Ascending aorta (tissue), 2 donors: ENCODE measurements at regions not wholly inside any gene's neighbourhood (a gene's known extent, or its start where the extent isn't known, plus 50 kb on each side); places are given as distances from the start of the nearest gene placed in this dataset.

Experiments
- DNase-seq, 2 donors: peaks; one replicate each; pipeline ENCODE4 v3.0.0-alpha.2; 2019; ENCODE audit warnings: low spot score in 2 of 2
- H3K27ac ChIP-seq, 2 donors: fragments of 200-600 bp; sonication (generic); one replicate each; pipeline ENCODE4 v1.5.1; 2016 to 2017; ENCODE audit warnings: mild to moderate bottlenecking in 1 of 2
- H3K27me3 ChIP-seq: fragments of 200-600 bp; sonication (generic); one replicate; pipeline ENCODE4 v1.5.1; 2017
- H3K36me3 ChIP-seq, 2 donors: fragments of 200-600 bp; sonication (generic); one replicate each; pipeline ENCODE4 v1.5.1; 2016
- H3K4me1 ChIP-seq, 2 donors: fragments of 200-600 bp; sonication (generic); one replicate each; pipeline ENCODE4 v1.5.1; 2016 to 2017; ENCODE audit warnings: mild to moderate bottlenecking in 1 of 2
- H3K4me3 ChIP-seq, 2 donors: fragments of 200-600 bp; sonication (generic); one replicate each; pipeline ENCODE4 v1.5.1; 2016 to 2017; ENCODE audit warnings: mild to moderate bottlenecking in 1 of 2
- H3K9me3 ChIP-seq, 2 donors: fragments of 200-600 bp; sonication (generic); one replicate each; pipeline ENCODE4 v1.5.1; 2016
- intact Hi-C: fragments of 100-400 bp; cut with DNase I; formaldehyde crosslinking; loops from one replicate; pipeline ENCODE4 v1.15.1; 2023
- TF ChIP-seq, protein P1 (sequence below), 3 experiments: fragments of 200-600 bp in 2 of 3; fragments of 450-650 bp in 1 of 3; sonication (generic) in 2 of 3; IDR thresholded peaks; one replicate each; pipeline ENCODE4 v1.5.1; 2016 to 2019; ENCODE audit warnings: antibody characterized with exemption in 3 of 3, mild to moderate bottlenecking in 1 of 3, moderate library complexity in 1 of 3

DNA sequence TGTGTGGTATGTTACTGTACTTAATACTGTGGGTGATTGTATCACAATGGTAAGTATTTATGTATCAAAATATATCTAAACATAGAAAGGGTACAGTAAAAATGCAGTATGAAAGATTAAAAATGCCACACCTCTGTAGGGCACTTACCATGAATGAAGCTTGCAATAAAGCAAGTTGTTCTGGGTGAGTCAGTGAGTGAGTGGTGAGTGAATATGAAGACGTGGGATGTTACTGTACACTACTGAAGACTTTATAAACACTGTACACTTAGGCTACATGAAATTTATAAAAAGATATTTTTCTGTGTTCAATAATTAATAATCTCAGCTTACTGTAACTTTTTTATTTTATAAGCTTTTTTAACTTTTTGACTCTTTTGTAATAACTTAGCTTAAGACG, 1162.4 kb upstream of the NRXN1 start:
- Histone ChIP-seq H3K4me1 (no peaks in the 10 kb centered on the region), H3K27me3 (no peaks in the 10 kb centered on the region), H3K36me3 (no peaks in the 10 kb centered on the region), H3K27ac (no peak overlapping the region), H3K9me3 (no peaks in the 10 kb centered on the region), H3K4me3 (no peak overlapping the region)
- intact Hi-C loops, result no loop called here
- no peak for DNase-seq
- TF ChIP-seq, protein P1, sequence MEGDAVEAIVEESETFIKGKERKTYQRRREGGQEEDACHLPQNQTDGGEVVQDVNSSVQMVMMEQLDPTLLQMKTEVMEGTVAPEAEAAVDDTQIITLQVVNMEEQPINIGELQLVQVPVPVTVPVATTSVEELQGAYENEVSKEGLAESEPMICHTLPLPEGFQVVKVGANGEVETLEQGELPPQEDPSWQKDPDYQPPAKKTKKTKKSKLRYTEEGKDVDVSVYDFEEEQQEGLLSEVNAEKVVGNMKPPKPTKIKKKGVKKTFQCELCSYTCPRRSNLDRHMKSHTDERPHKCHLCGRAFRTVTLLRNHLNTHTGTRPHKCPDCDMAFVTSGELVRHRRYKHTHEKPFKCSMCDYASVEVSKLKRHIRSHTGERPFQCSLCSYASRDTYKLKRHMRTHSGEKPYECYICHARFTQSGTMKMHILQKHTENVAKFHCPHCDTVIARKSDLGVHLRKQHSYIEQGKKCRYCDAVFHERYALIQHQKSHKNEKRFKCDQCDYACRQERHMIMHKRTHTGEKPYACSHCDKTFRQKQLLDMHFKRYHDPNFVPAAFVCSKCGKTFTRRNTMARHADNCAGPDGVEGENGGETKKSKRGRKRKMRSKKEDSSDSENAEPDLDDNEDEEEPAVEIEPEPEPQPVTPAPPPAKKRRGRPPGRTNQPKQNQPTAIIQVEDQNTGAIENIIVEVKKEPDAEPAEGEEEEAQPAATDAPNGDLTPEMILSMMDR (IDR thresholded peaks at IDR 0.05), result no peak

- Histone ChIP-seq H3K4me1 (no peaks in the 10 kb centered on the region), H3K4me3 (no peak overlapping the region), H3K9me3 (no peaks in the 10 kb centered on the region), H3K27me3 (no peaks in the 10 kb centered on the region), H3K36me3 (no peaks in the 10 kb centered on the region), H3K27ac (no peak overlapping the region)
- TF ChIP-seq, protein P1 (IDR thresholded peaks at IDR 0.05), result no peak
- intact Hi-C loops, result no loop called here
- DNase-seq, result no peak
Measured at GRCh38 chr2:52193804-52194203, 1161.9 kb upstream of the NRXN1 start.

- Histone ChIP-seq H3K36me3 (no peaks in the 10 kb centered on the region), H3K4me3 (no peak overlapping the region), H3K27me3 (no peaks in the 10 kb centered on the region), H3K27ac (no peak overlapping the region), H3K4me1 (no peaks in the 10 kb centered on the region), H3K9me3 (no peaks in the 10 kb centered on the region)
- intact Hi-C loops, result no loop called here
- TF ChIP-seq, protein P1 (IDR thresholded peaks at IDR 0.05), result no peak
- no peak for DNase-seq
Measured at GRCh38 chr2:52192656-52193055, 1160.7 kb upstream of the NRXN1 start.

DNA sequence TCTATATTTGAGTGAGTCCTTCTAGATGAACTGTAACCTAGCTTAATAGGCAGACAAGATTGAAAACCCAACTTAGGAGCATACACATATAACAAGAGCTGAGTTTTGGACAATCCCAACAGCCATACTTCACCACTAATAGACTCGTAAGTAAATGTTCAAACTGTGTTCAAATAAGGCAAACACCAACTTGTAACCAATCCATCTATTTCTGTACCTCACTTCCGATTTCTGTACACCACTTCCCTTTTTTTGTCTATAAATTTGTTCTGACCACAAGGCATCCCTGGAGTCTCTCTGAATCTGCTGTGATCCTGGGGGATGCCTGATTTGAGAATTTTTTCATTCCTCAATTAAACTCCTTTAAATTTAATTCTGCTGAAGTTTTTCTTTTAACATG, 1149.1 kb upstream of the NRXN1 start:
- no peaks in the 10 kb centered on the region for H3K36me3 ChIP-seq
- H3K9me3 ChIP-seq, result no peaks in the 10 kb centered on the region
- no peak overlapping the region for H3K4me3 ChIP-seq
- DNase-seq, result no peak
- TF ChIP-seq, protein P1 (IDR thresholded peaks at IDR 0.05), result no peak
- intact Hi-C loops, result no loop called here
- H3K4me1 ChIP-seq, result no peaks in the 10 kb centered on the region
- no peak overlapping the region for H3K27ac ChIP-seq
- H3K27me3 ChIP-seq, result no peaks in the 10 kb centered on the region

GRCh38 chr2:52178845-52179244, 1146.9 kb upstream of the NRXN1 start:
- Histone ChIP-seq H3K27ac (no peak overlapping the region), H3K4me3 (no peak overlapping the region), H3K36me3 (no peaks in the 10 kb centered on the region), H3K9me3 (no peaks in the 10 kb centered on the region), H3K27me3 (no peaks in the 10 kb centered on the region), H3K4me1 (no peaks in the 10 kb centered on the region)
- TF ChIP-seq, protein P1 (IDR thresholded peaks at IDR 0.05), result no peak
- intact Hi-C loops, result no loop called here
- no peak for DNase-seq

GRCh38 chr2:52145005-52145404, 1113.1 kb upstream of the NRXN1 start:
- intact Hi-C loops, result no loop called here
- TF ChIP-seq, protein P1 (IDR thresholded peaks at IDR 0.05), result no peak
- H3K4me3 ChIP-seq, result no peak overlapping the region
- no peaks in the 10 kb centered on the region for H3K4me1 ChIP-seq
- no peak overlapping the region for H3K27ac ChIP-seq
- no peak for DNase-seq
- no peaks in the 10 kb centered on the region for H3K36me3 ChIP-seq
- no peaks in the 10 kb centered on the region for H3K9me3 ChIP-seq
- H3K27me3 ChIP-seq, result no peaks in the 10 kb centered on the region
